Prostate gland (tissue), 2 donors: ENCODE measurements at regions not wholly inside any gene's neighbourhood (a gene's known extent, or its start where the extent isn't known, plus 50 kb on each side); places are given as distances from the start of the nearest gene placed in this dataset.

Experiments
- DNase-seq: peaks from one replicate; pipeline ENCODE4 v3.0.0-alpha.2; 2019; ENCODE audit warnings: low spot score
- H3K27ac ChIP-seq, 2 donors: fragments of 200-600 bp; sonication (generic); 2 replicates each; pipeline ENCODE4 v1.5.1; 2017 to 2019
- H3K27me3 ChIP-seq: fragments of 200-600 bp; sonication (generic); replicated peaks from 2 replicates; pipeline ENCODE4 v1.5.1; 2019; ENCODE audit not compliant: insufficient read depth
- H3K36me3 ChIP-seq, 2 donors: fragments of 200-600 bp; sonication (generic); 1 replicate in 1 of 2; 2 replicates in 1 of 2; pipeline versions ENCODE4 v1.5.1 to v1.8.1; 2017 to 2019
- H3K4me1 ChIP-seq: fragments of 200-600 bp; sonication (generic); replicated peaks from 2 replicates; pipeline ENCODE4 v1.5.1; 2019
- H3K4me3 ChIP-seq, 2 donors: fragments of 200-600 bp; sonication (generic); 2 replicates each; pipeline ENCODE4 v1.5.1; 2017 to 2019
- H3K9me3 ChIP-seq: fragments of 200-600 bp; sonication (generic); 2 replicates; pipeline ENCODE4 v1.5.1; 2017
- POLR2A ChIP-seq: fragments of 450-650 bp; IDR thresholded peaks from one replicate; pipeline ENCODE4 v1.6.1; 2016; ENCODE audit warnings: antibody characterized with exemption, mild to moderate bottlenecking
- POLR2AphosphoS5 ChIP-seq: sonication (generic); formaldehyde crosslinking; IDR thresholded peaks from one replicate; pipeline ENCODE4 v1.6.1; 2017; ENCODE audit warnings: antibody characterized with exemption
- WGBS: methylation state at CpG from one replicate; pipeline ENCODE4 v1.1.5; 2018; 5-methylcytosine and 5-hydroxymethylcytosine counted together
- intact Hi-C: fragments of 100-400 bp; cut with DNase I; formaldehyde crosslinking; loops from one replicate; pipeline ENCODE4 v1.14.2; 2022
- TF ChIP-seq, protein P1 (sequence below), 4 experiments: fragments of 200-600 bp in 2 of 4; fragments of 450-650 bp in 2 of 4; sonication (generic) in 2 of 4; IDR thresholded peaks; 1 replicate in 3 of 4; 2 replicates in 1 of 4; pipeline ENCODE4 v1.5.1; 2016 to 2019; ENCODE audit warnings: antibody characterized with exemption in 4 of 4, mild to moderate bottlenecking in 2 of 4, moderate library complexity in 2 of 4

DNA sequence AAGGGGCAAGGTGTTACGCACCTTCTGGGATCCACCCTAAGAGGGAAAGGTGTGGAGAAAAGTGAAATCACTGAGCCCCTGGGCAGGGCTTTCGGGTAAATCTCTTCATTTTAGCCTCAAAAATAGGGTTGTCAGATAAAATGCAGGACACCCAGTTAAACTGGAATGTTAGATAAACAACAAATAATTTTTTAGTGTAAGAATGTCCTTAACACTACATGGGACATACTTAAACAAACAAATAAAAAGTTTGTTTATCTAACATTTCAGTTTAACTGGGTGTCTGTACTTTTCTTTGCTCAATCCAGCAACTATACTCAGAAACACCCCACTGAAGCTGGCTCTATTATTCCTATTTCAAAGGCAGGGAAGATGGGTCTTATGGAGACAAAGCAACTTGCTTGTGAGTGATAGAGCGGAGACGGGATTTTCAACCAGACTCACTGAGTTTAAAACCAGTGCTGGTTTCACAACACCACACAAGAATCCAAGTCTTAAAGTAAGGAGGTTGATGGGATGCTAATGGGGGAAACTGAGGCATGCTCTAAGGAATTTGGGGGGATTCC lies 144.8 kb upstream of the RBPJ start:
- Histone ChIP-seq H3K9me3 (no peaks in the 10 kb centered on the region), H3K36me3 (no peaks in the 10 kb centered on the region), H3K27me3 (no peaks in the 10 kb centered on the region), H3K4me3 (no peak overlapping the region), H3K4me1 (peaks cover 7% of the 10 kb centered on the region), H3K27ac (no peak overlapping the region)
- whole genome bisulfite sequencing, result 73% methylated on average over 4 of the region's 4 CpGs
- no peak for DNase-seq
- TF ChIP-seq POLR2AphosphoS5 (no peak), POLR2A (no peak)
- TF ChIP-seq, protein P1, sequence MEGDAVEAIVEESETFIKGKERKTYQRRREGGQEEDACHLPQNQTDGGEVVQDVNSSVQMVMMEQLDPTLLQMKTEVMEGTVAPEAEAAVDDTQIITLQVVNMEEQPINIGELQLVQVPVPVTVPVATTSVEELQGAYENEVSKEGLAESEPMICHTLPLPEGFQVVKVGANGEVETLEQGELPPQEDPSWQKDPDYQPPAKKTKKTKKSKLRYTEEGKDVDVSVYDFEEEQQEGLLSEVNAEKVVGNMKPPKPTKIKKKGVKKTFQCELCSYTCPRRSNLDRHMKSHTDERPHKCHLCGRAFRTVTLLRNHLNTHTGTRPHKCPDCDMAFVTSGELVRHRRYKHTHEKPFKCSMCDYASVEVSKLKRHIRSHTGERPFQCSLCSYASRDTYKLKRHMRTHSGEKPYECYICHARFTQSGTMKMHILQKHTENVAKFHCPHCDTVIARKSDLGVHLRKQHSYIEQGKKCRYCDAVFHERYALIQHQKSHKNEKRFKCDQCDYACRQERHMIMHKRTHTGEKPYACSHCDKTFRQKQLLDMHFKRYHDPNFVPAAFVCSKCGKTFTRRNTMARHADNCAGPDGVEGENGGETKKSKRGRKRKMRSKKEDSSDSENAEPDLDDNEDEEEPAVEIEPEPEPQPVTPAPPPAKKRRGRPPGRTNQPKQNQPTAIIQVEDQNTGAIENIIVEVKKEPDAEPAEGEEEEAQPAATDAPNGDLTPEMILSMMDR (IDR thresholded peaks at IDR 0.05), result no peak
- intact Hi-C loops, result loop anchor here (10.0 kb wide), 1 partner anchor 229 kb away; no protein-coding TSS in a partner anchor

DNA sequence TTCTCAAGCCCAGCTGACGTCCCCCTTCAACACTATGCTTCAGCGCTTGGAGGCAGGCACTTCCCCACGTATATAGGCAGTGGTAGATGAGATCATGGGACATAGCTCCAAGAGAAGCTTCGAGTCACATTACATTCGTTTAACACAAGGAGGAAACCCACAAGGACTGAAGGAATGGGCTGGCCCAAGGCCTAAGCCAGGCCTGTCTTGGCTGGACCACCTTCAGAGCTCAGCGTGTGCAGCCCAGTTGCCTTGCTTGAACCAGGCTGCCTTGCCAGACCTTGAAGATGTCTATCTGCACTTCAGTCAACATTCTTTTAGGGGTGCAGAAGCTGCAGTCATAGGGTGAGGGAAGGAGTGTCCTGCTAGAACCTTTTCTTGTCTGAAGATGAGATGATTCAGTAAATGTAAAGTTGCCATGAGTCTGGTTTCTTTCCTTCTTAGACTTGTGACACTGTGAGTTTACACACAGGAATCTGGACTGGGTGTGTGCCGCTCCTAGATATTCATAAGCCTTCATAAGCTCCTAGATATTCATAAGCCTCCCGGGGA lies 144.1 kb upstream of the RBPJ start:
- intact Hi-C loops, result loop anchor here (10.0 kb wide), 1 partner anchor 228 kb away; no protein-coding TSS in a partner anchor
- Histone ChIP-seq H3K9me3 (no peaks in the 10 kb centered on the region), H3K27me3 (no peaks in the 10 kb centered on the region), H3K4me1 (peaks cover 7% of the 10 kb centered on the region), H3K36me3 (no peaks in the 10 kb centered on the region), H3K27ac (no peak overlapping the region), H3K4me3 (no peak overlapping the region)
- 73% methylated on average over 8 of the region's 8 CpGs for WGBS
- no peak for DNase-seq
- TF ChIP-seq, protein P1 (IDR thresholded peaks at IDR 0.05), result no peak
- TF ChIP-seq POLR2A (no peak), POLR2AphosphoS5 (no peak)

DNA sequence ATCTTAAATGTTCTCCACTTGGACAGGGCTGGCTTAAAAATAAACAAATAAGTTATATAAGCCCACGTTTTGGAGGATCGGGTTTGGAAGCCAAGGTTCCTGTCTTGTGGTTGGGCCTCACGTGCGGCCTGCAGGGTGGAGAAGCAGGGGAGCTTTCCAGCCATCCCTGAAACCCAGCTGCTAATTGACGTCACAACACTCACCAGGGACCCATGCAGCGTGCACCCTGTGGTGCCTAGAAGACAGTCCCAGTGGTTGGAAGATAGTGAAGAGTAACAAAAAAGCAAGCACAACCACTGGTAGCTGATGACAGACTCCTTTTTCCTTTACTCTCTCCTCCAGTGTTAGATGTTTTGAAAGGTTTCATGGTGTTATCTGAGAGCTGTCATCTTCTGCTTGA lies 142.0 kb upstream of the RBPJ start:
- no peak for DNase-seq
- TF ChIP-seq POLR2A, result no peak
- TF ChIP-seq POLR2AphosphoS5, result peak; percentile 15
- Histone ChIP-seq H3K36me3 (no peaks in the 10 kb centered on the region), H3K4me3 (no peak overlapping the region), H3K4me1 (peaks cover 7% of the 10 kb centered on the region), H3K9me3 (no peaks in the 10 kb centered on the region), H3K27ac (no peak overlapping the region), H3K27me3 (no peaks in the 10 kb centered on the region)
- intact Hi-C loops, result loop anchor here (10.0 kb wide), 1 partner anchor 226 kb away; no protein-coding TSS in a partner anchor
- 69% methylated on average over 6 of the region's 6 CpGs for WGBS

DNA sequence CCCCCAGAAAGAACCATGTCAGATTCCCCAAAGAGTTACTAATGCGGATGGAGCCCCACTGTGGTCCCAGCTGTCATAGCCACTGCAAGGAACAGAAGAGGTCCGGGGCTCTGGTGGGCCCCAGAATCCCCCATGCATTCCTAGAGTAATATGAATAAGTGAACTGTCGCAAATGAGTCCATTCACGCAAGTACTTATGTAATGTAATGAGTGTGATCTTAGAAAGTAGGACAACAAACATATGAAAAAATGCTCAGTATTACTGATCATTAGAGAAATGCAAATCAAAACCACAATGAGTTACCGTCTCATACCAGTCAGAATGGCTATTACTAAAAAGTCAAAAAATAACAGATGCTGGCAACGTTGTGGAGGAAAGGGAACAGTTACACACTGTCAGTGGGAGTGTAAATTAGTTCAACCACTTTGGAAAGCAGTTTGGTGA lies 141.5 kb upstream of the RBPJ start:
- no peaks in the 10 kb centered on the region for H3K36me3 ChIP-seq
- intact Hi-C loops, result loop anchor here (10.0 kb wide), 1 partner anchor 225 kb away; no protein-coding TSS in a partner anchor
- no peaks in the 10 kb centered on the region for H3K27me3 ChIP-seq
- DNase-seq, result no peak
- TF ChIP-seq, protein P1 (IDR thresholded peaks at IDR 0.05), result no peak
- TF ChIP-seq POLR2A (no peak), POLR2AphosphoS5 (no peak)
- H3K4me3 ChIP-seq, result no peak overlapping the region
- H3K9me3 ChIP-seq, result no peaks in the 10 kb centered on the region
- 84% methylated on average over 6 of the region's 6 CpGs for WGBS
- no peak overlapping the region for H3K27ac ChIP-seq
- H3K4me1 ChIP-seq, result peaks cover 7% of the 10 kb centered on the region

DNA sequence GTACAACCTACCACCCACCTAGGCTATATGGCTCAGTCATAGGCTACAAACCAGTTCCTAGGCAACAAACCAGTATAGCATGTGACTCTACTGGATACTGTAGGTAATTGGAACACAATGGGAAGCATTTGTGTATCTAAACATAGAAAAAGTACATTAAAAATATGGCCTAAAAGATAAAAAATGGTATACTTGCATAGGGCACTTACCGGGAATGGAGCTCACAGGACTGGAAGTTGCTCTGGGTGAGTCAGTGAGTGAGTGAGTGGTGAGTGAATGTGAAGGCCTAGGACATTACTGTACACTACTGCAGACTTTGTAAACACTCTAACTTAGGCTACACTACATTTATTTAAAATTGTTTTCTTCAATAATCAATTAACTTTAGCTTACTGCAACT lies 139.2 kb upstream of the RBPJ start:
- no peak for DNase-seq
- intact Hi-C loops, result no loop called here
- WGBS, result 91% methylated on average over 1 of the region's 1 CpG
- Histone ChIP-seq H3K4me1 (no peaks in the 10 kb centered on the region), H3K9me3 (no peaks in the 10 kb centered on the region), H3K4me3 (no peak overlapping the region), H3K27ac (no peak overlapping the region), H3K27me3 (no peaks in the 10 kb centered on the region), H3K36me3 (no peaks in the 10 kb centered on the region)
- TF ChIP-seq POLR2AphosphoS5 (no peak), POLR2A (no peak)
- TF ChIP-seq, protein P1 (IDR thresholded peaks at IDR 0.05), result no peak
